Activated CD8-positive, alpha-beta T cell treated with anti-CD3 and anti-CD28 coated beads for 36 hours (primary cell): ENCODE measurements at regions not wholly inside any gene's neighbourhood (a gene's known extent, or its start where the extent isn't known, plus 50 kb on each side); places are given as distances from the start of the nearest gene placed in this dataset.

Source experiments
- ATAC-seq: fragments of 200-7000 bp; cut with Tn5 transposase; one replicate; pipeline ENCODE4 v1.10.0; 2021; ENCODE audit warnings: mild to moderate bottlenecking, moderate library complexity
- CTCF ChIA-PET: fragments of 350-600 bp; sonication (Branson Sonifier 250); formaldehyde crosslinking; loops from one replicate; lab custom pipeline; 2021; ENCODE audit warnings: antibody characterized with exemption; lab: Charles Lee
- POLR2A ChIA-PET: fragments of 350-600 bp; sonication (Branson Sonifier 250); formaldehyde crosslinking; loops from one replicate; lab custom pipeline; 2021; ENCODE audit warnings: antibody characterized with exemption; lab: Charles Lee
- DNase-seq: peaks from one replicate; pipeline ENCODE4 v3.0.0-alpha.2; 2020
- H3K27ac Mint-ChIP-seq: one replicate; pipeline ENCODE4 v1.8.0; 2021; ENCODE audit warnings: mild to moderate bottlenecking, mixed read lengths
- H3K27me3 Mint-ChIP-seq: one replicate; pipeline ENCODE4 v1.8.0; 2021; ENCODE audit warnings: mixed read lengths
- H3K36me3 Mint-ChIP-seq: one replicate; pipeline ENCODE4 v1.8.0; 2021; ENCODE audit warnings: low read depth, mixed read lengths
- H3K4me1 Mint-ChIP-seq: one replicate; pipeline ENCODE4 v1.8.0; 2021; ENCODE audit warnings: low read depth, mixed read lengths
- H3K4me3 Mint-ChIP-seq: one replicate; pipeline ENCODE4 v1.8.0; 2021; ENCODE audit warnings: mild to moderate bottlenecking, moderate library complexity, mixed read lengths
- H3K9me3 Mint-ChIP-seq: one replicate; pipeline ENCODE4 v1.8.0; 2021; ENCODE audit warnings: mixed read lengths
- intact Hi-C: fragments of 100-400 bp; cut with micrococcal nuclease; formaldehyde crosslinking; loops from one replicate; pipeline ENCODE4 v1.10.0; 2022
- TF ChIP-seq, protein P1 (sequence below): fragments of 200-600 bp; IDR thresholded peaks from one replicate; pipeline ENCODE4 v1.8.0; 2022; ENCODE audit warnings: antibody characterized with exemption, mild to moderate bottlenecking

DNA sequence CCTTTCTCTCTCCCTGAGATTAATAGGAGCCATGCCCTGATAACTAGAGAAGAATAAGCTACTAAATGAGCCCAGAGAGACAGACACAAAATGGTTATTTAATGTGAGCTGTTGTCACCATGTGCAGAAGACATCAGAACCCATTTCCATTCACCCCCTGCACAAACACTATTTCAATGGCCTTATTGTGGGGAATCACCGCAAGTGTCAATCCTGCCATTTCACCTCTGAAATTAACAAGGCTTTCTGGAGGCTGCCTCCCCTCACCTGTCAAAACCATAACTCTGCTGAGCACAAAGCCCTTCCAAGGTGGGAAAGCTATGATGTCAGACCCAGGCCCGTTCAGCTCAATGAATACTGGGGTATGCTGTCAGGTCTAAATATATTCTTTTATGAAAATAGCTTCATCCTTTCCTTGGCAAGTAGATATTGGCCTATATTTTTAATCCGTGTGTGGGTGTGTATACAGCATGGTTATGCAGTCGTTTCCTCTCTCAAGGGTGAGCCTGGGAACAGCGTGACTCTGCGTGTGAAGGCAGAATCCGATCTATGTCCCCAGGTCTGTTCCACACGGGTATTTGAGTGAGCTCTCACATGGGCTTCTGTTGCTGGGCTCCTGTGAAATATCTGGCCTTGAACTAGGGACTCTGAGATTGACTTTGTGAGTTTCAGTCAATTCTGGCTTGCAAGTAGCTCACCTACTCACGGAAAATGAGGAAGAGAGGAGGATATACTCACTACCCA, 266.3 kb downstream of the FBXW7 start:
- no peak for ATAC-seq

DNA sequence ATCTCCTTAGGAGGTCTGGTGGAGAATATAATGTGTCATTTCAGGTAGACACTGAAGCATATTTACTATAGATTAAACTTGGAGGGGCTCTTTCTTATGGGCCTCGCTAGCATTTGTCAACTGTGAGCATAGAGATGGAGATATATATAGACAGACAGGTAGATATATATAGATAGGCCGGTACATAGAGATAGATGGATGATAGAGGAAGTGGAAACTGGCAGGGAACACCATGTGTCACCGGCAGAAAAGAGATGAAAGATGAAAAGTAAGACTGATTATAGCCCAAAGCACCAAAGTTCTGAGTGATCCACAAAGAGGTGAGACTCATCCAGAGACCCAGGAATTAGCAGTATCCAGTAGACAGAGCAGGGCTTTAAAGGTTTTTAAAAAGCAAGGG, 268.1 kb downstream of the FBXW7 start:
- no peak overlapping the region for H3K4me3 Mint-ChIP-seq
- TF ChIP-seq, protein P1, sequence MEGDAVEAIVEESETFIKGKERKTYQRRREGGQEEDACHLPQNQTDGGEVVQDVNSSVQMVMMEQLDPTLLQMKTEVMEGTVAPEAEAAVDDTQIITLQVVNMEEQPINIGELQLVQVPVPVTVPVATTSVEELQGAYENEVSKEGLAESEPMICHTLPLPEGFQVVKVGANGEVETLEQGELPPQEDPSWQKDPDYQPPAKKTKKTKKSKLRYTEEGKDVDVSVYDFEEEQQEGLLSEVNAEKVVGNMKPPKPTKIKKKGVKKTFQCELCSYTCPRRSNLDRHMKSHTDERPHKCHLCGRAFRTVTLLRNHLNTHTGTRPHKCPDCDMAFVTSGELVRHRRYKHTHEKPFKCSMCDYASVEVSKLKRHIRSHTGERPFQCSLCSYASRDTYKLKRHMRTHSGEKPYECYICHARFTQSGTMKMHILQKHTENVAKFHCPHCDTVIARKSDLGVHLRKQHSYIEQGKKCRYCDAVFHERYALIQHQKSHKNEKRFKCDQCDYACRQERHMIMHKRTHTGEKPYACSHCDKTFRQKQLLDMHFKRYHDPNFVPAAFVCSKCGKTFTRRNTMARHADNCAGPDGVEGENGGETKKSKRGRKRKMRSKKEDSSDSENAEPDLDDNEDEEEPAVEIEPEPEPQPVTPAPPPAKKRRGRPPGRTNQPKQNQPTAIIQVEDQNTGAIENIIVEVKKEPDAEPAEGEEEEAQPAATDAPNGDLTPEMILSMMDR, result no peak

More for the DNA sequence above, 266.3 kb downstream of the FBXW7 start:
- H3K27me3 Mint-ChIP-seq, result no peaks in the 10 kb centered on the region
- H3K36me3 Mint-ChIP-seq, result no peaks in the 10 kb centered on the region
- no peak overlapping the region for H3K4me3 Mint-ChIP-seq
- H3K27ac Mint-ChIP-seq, result no peak overlapping the region
- H3K4me1 Mint-ChIP-seq, result peaks cover 2% of the 10 kb centered on the region
- no peaks in the 10 kb centered on the region for H3K9me3 Mint-ChIP-seq
- intact Hi-C loops, result no loop called here
- ChIA-PET CTCF (no interaction called here), POLR2A (no interaction called here)
- no peak for DNase-seq
- TF ChIP-seq, protein P1, result no peak

DNA sequence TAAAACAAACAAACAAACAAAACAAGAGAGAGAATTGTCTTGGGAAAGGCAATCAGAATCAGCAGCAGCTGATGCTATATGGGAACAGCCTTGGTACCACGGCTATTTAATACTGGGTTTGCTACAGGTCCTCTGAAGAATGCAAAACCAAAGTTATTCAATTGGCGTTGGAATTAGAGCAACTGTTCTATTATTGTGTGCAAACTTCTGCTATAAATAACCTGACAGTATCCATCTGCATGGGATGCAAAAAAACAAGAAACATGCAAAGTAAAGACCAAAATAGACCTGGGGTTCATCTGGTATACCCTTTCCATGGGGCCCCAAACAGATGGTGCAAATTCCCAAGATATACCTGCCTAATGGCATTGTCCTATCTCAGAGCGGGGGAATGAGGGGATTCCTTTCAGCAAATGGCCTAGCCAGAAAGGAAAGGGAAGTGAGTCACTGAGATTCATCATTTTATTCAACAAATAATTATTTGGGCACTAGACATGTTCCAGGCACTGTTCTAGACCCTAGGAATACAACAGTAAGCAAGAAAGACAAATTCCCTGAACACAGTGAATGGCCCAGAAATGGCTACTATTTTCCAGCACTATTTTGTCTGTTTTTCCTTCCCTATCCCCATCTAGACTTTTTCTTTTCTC, 268.9 kb downstream of the FBXW7 start:
- Mint-ChIP-seq H3K4me3 (no peak overlapping the region), H3K27ac (no peak overlapping the region), H3K27me3 (no peaks in the 10 kb centered on the region), H3K9me3 (peaks cover 2% of the 10 kb centered on the region), H3K4me1 (no peaks in the 10 kb centered on the region), H3K36me3 (no peaks in the 10 kb centered on the region)
- DNase-seq (no peak), ATAC-seq (no peak)
- CTCF ChIA-PET, result no interaction called here
- TF ChIP-seq, protein P1, result no peak
- intact Hi-C loops, result no loop called here
- POLR2A ChIA-PET, result no interaction called here

More for the DNA sequence above, 268.1 kb downstream of the FBXW7 start:
- peaks cover 2% of the 10 kb centered on the region for H3K9me3 Mint-ChIP-seq
- H3K27me3 Mint-ChIP-seq, result no peaks in the 10 kb centered on the region
- H3K4me1 Mint-ChIP-seq, result no peaks in the 10 kb centered on the region
- H3K27ac Mint-ChIP-seq, result no peak overlapping the region
- intact Hi-C loops, result no loop called here
- CTCF ChIA-PET, result no interaction called here
- ATAC-seq, result no peak
- POLR2A ChIA-PET, result interaction anchor here (1.6 kb wide), 1 partner anchor 9 kb away, joined by 3 read pairs; no protein-coding TSS in a partner anchor
- DNase-seq, result no peak
- no peaks in the 10 kb centered on the region for H3K36me3 Mint-ChIP-seq

DNA sequence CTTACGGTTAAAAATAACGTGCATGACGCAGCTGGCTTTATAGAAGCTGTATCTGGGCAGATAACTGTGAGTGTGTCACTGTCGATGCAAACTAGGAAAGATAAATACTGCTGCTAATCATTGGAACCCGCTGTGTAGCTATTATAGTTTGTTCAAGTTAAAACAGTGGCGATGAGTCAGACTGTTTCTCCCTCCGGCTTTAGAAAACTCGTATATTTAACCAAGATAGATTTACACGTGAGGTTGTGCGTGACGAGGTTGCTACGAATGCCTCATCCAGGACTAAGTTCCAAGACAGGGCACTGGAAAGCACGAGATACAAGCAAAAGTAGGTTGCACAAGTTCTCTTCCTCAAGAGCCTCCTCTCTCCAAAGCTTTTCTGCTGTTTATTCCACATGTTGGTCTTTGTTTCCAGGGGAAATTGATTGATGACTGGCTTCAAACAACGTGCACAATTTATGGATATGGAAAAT, 270.7 kb downstream of the FBXW7 start:
- ATAC-seq (no peak), DNase-seq (no peak)
- intact Hi-C loops, result no loop called here
- CTCF ChIA-PET, result no interaction called here
- no peaks in the 10 kb centered on the region for H3K27me3 Mint-ChIP-seq
- H3K27ac Mint-ChIP-seq, result no peak overlapping the region
- POLR2A ChIA-PET, result no interaction called here
- TF ChIP-seq, protein P1, result no peak
- no peaks in the 10 kb centered on the region for H3K4me1 Mint-ChIP-seq
- no peaks in the 10 kb centered on the region for H3K36me3 Mint-ChIP-seq
- H3K4me3 Mint-ChIP-seq, result no peak overlapping the region
- H3K9me3 Mint-ChIP-seq, result peaks cover 2% of the 10 kb centered on the region

DNA sequence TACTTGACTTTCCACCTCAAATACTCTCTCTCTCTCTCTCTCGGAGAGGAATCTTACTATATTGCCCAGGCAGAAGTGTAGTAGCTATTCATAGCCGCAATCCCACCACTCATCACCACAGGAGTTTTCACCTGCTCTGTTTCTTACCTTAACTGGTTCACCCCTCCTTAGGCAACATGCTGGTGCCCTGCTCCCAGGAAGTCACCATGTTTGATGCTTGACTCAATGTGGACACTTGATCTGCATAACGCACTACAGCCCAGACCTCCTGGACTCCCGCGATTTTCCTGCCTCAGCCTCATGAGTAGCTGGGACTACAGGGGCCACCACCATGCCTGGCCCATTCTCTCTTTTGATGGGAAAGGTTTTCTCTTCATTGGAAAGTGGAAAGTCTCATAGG, 271.8 kb downstream of the FBXW7 start:
- Mint-ChIP-seq H3K9me3 (peaks cover 2% of the 10 kb centered on the region), H3K27ac (no peak overlapping the region), H3K4me3 (no peak overlapping the region), H3K27me3 (no peaks in the 10 kb centered on the region), H3K36me3 (no peaks in the 10 kb centered on the region), H3K4me1 (peaks cover 5% of the 10 kb centered on the region)
- DNase-seq (no peak), ATAC-seq (no peak)
- TF ChIP-seq, protein P1, result no peak
- POLR2A ChIA-PET, result no interaction called here
- intact Hi-C loops, result no loop called here
- CTCF ChIA-PET, result no interaction called here
